ENCODE measurements at regions not wholly inside any gene's neighbourhood (a gene's known extent, or its start where the extent isn't known, plus 50 kb on each side); places are given as distances from the start of the nearest gene placed in this dataset.

DNA sequence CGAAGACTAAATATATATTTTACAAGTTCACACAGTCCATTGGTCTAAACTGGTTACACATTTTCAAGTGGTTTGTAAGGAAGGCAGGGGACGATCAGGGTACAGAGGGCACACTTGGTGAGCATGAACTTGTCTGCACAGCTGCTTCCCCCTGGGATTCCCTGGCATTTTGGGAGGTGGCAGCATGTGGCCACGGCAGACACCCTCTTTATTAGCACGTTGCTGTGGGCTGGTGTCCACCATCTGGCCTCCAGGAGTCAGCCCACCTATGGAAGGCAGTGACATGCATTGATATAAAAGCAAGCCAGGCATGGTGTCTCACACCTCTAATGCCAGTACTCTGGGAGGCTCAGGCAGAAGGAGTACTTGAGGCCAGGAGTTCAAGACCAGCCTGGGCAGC lies 350.2 kb downstream of the TYW1 start (continued):
- TF ChIP-seq, protein P1, sequence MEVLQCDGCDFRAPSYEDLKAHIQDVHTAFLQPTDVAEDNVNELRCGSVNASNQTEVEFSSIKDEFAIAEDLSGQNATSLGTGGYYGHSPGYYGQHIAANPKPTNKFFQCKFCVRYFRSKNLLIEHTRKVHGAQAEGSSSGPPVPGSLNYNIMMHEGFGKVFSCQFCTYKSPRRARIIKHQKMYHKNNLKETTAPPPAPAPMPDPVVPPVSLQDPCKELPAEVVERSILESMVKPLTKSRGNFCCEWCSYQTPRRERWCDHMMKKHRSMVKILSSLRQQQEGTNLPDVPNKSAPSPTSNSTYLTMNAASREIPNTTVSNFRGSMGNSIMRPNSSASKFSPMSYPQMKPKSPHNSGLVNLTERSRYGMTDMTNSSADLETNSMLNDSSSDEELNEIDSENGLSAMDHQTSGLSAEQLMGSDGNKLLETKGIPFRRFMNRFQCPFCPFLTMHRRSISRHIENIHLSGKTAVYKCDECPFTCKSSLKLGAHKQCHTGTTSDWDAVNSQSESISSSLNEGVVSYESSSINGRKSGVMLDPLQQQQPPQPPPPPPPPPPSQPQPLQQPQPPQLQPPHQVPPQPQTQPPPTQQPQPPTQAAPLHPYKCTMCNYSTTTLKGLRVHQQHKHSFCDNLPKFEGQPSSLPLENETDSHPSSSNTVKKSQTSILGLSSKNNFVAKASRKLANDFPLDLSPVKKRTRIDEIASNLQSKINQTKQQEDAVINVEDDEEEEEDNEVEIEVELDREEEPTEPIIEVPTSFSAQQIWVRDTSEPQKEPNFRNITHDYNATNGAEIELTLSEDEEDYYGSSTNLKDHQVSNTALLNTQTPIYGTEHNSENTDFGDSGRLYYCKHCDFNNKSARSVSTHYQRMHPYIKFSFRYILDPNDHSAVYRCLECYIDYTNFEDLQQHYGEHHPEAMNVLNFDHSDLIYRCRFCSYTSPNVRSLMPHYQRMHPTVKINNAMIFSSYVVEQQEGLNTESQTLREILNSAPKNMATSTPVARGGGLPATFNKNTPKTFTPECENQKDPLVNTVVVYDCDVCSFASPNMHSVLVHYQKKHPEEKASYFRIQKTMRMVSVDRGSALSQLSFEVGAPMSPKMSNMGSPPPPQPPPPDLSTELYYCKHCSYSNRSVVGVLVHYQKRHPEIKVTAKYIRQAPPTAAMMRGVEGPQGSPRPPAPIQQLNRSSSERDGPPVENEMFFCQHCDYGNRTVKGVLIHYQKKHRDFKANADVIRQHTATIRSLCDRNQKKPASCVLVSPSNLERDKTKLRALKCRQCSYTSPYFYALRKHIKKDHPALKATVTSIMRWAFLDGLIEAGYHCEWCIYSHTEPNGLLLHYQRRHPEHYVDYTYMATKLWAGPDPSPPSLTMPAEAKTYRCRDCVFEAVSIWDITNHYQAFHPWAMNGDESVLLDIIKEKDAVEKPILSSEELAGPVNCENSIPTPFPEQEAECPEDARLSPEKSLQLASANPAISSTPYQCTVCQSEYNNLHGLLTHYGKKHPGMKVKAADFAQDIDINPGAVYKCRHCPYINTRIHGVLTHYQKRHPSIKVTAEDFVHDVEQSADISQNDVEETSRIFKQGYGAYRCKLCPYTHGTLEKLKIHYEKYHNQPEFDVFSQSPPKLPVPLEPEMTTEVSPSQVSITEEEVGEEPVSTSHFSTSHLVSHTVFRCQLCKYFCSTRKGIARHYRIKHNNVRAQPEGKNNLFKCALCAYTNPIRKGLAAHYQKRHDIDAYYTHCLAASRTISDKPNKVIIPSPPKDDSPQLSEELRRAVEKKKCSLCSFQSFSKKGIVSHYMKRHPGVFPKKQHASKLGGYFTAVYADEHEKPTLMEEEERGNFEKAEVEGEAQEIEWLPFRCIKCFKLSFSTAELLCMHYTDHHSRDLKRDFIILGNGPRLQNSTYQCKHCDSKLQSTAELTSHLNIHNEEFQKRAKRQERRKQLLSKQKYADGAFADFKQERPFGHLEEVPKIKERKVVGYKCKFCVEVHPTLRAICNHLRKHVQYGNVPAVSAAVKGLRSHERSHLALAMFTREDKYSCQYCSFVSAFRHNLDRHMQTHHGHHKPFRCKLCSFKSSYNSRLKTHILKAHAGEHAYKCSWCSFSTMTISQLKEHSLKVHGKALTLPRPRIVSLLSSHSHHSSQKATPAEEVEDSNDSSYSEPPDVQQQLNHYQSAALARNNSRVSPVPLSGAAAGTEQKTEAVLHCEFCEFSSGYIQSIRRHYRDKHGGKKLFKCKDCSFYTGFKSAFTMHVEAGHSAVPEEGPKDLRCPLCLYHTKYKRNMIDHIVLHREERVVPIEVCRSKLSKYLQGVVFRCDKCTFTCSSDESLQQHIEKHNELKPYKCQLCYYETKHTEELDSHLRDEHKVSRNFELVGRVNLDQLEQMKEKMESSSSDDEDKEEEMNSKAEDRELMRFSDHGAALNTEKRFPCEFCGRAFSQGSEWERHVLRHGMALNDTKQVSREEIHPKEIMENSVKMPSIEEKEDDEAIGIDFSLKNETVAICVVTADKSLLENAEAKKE (CRISPR knock-in tag; IDR thresholded peaks at IDR 0.05) = no peak
- TF ChIP-seq ZNF114 (CRISPR knock-in tag; IDR thresholded peaks at IDR 0.05) = no peak

GRCh38 chr7:67348171-67348570 lies 351.5 kb downstream of the TYW1 start:
- Histone ChIP-seq H3K9me2 (ENCODE audit: insufficient read depth) (no peaks in the 10 kb centered on the region), H3K4me3 (no peak overlapping the region), H3K27me3 (ENCODE audit: insufficient read depth) (no peaks in the 10 kb centered on the region), H4K20me1 (replicated peaks; ENCODE audit: insufficient read depth) (no peaks in the 10 kb centered on the region), H3K4me2 (no peak overlapping the region), H2AFZ (no peak overlapping the region), H3K4me1 (ENCODE audit: insufficient read depth) (no peaks in the 10 kb centered on the region), H3K36me3 (ENCODE audit: insufficient read depth) (no peaks in the 10 kb centered on the region), H3K27ac (ENCODE audit: low read depth) (no peak overlapping the region), H3K79me2 (replicated peaks; ENCODE audit: insufficient read depth) (no peaks in the 10 kb centered on the region), H3F3A (replicated peaks; ENCODE audit: low read depth) (no peaks in the 10 kb centered on the region)
- Mint-ChIP-seq H3K27ac (no peak overlapping the region), H3K4me3 (no peak overlapping the region), H3K4me1 (no peaks in the 10 kb centered on the region), H3K9me3 (peaks cover 16% of the 10 kb centered on the region), H3K36me3 (ENCODE audit: low read depth) (peaks cover 19% of the 10 kb centered on the region), H3K27me3 (ENCODE audit: insufficient read depth, low read depth, poor library complexity) (peaks cover 11% of the 10 kb centered on the region)
- no peak for DNase-seq (ENCODE audit: low spot score)
- no peak for ATAC-seq
- TF ChIP-seq EZH2phosphoT487 (IDR thresholded peaks at IDR 0.05; ENCODE audit: unreplicated experiment) = no peak
- TF ChIP-seq POLR2AphosphoS5 (IDR thresholded peaks at IDR 0.05; ENCODE audit: low read depth) = no peak
- TF ChIP-seq, protein P2, sequence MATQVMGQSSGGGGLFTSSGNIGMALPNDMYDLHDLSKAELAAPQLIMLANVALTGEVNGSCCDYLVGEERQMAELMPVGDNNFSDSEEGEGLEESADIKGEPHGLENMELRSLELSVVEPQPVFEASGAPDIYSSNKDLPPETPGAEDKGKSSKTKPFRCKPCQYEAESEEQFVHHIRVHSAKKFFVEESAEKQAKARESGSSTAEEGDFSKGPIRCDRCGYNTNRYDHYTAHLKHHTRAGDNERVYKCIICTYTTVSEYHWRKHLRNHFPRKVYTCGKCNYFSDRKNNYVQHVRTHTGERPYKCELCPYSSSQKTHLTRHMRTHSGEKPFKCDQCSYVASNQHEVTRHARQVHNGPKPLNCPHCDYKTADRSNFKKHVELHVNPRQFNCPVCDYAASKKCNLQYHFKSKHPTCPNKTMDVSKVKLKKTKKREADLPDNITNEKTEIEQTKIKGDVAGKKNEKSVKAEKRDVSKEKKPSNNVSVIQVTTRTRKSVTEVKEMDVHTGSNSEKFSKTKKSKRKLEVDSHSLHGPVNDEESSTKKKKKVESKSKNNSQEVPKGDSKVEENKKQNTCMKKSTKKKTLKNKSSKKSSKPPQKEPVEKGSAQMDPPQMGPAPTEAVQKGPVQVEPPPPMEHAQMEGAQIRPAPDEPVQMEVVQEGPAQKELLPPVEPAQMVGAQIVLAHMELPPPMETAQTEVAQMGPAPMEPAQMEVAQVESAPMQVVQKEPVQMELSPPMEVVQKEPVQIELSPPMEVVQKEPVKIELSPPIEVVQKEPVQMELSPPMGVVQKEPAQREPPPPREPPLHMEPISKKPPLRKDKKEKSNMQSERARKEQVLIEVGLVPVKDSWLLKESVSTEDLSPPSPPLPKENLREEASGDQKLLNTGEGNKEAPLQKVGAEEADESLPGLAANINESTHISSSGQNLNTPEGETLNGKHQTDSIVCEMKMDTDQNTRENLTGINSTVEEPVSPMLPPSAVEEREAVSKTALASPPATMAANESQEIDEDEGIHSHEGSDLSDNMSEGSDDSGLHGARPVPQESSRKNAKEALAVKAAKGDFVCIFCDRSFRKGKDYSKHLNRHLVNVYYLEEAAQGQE (IDR thresholded peaks at IDR 0.05; ENCODE audit: unreplicated experiment) = no peak
- TF ChIP-seq, protein P1 (CRISPR knock-in tag; IDR thresholded peaks at IDR 0.05) = no peak
